GM06990 (cell line): ENCODE measurements at regions not wholly inside any gene's neighbourhood (a gene's known extent, or its start where the extent isn't known, plus 50 kb on each side); places are given as distances from the start of the nearest gene placed in this dataset.

Source experiments
- DNase-seq: peaks from one replicate; pipeline ENCODE4 v3.0.0-alpha.2; 2011; ENCODE audit not compliant: insufficient read length; ENCODE audit errors: extremely low read depth
- H3K27me3 ChIP-seq: replicated peaks from 2 replicates; pipeline ENCODE4 v1.6.0; 2011; ENCODE audit warnings: low read length; ENCODE audit not compliant: control insufficient read depth, insufficient read depth
- H3K36me3 ChIP-seq: 2 replicates; pipeline ENCODE4 v1.5.1; 2011; ENCODE audit warnings: low read length; ENCODE audit not compliant: control insufficient read depth, insufficient read depth
- H3K4me3 ChIP-seq: replicated peaks from 2 replicates; pipeline ENCODE4 v1.5.1; 2011; ENCODE audit warnings: low read depth, mild to moderate bottlenecking, control low read depth, low read length
- CTCF ChIP-seq: IDR thresholded peaks from 2 replicates; pipeline ENCODE4 v1.5.1; 2011; ENCODE audit warnings: low read length, control low read depth, mild to moderate bottlenecking, inconsistent platforms; ENCODE audit not compliant: insufficient read depth, poor library complexity, severe bottlenecking

GRCh38 chr16:73233846-73234424 lies 186.0 kb upstream of the ZFHX3 start:
- no peak overlapping the region for H3K4me3 ChIP-seq
- H3K36me3 ChIP-seq: no peaks in the 10 kb centered on the region
- no peak for TF ChIP-seq CTCF
- no peaks in the 10 kb centered on the region for H3K27me3 ChIP-seq
- no peak for DNase-seq

GRCh38 chr16:73233329-73233765 lies 185.4 kb upstream of the ZFHX3 start:
- Histone ChIP-seq H3K27me3 (no peaks in the 10 kb centered on the region), H3K4me3 (no peak overlapping the region), H3K36me3 (no peaks in the 10 kb centered on the region)
- TF ChIP-seq CTCF: no peak
- no peak for DNase-seq

- no peak for TF ChIP-seq CTCF
- Histone ChIP-seq H3K36me3 (no peaks in the 10 kb centered on the region), H3K4me3 (no peak overlapping the region), H3K27me3 (no peaks in the 10 kb centered on the region)
- DNase-seq: no peak
These were observed 184.8 kb upstream of the ZFHX3 start for GRCh38 chr16:73232555-73233328.

- H3K27me3 ChIP-seq: no peaks in the 10 kb centered on the region
- DNase-seq: no peak
- TF ChIP-seq CTCF: no peak
- no peak overlapping the region for H3K4me3 ChIP-seq
- no peaks in the 10 kb centered on the region for H3K36me3 ChIP-seq
These were observed 184.1 kb upstream of the ZFHX3 start for GRCh38 chr16:73231944-73232554.

- no peak for DNase-seq
- no peaks in the 10 kb centered on the region for H3K36me3 ChIP-seq
- no peaks in the 10 kb centered on the region for H3K27me3 ChIP-seq
- no peak for TF ChIP-seq CTCF
- H3K4me3 ChIP-seq: no peak overlapping the region
These were observed 183.5 kb upstream of the ZFHX3 start for GRCh38 chr16:73231379-73231778.
